Activated CD4-positive, alpha-beta memory T cell treated with anti-CD3 and anti-CD28 coated beads, Interleukin-2, amount 10 ng/mL, durations not matched to agents 7 days and 5 days (primary cell): ENCODE measurements at regions not wholly inside any gene's neighbourhood (a gene's known extent, or its start where the extent isn't known, plus 50 kb on each side); places are given as distances from the start of the nearest gene placed in this dataset.
"Not testable (repeated sequence)": the region's sequence is repeated elsewhere in the genome, so short reads cannot be mapped to it uniquely, and the experiment has no call there.

Experiments
- CTCF ChIA-PET: fragments of 350-600 bp; sonication (Branson Sonifier 250); formaldehyde crosslinking; loops from one replicate; lab custom pipeline; 2021; ENCODE audit warnings: antibody characterized with exemption, inconsistent platforms; lab: Charles Lee
- POLR2A ChIA-PET: fragments of 350-600 bp; sonication (Branson Sonifier 250); formaldehyde crosslinking; loops from one replicate; lab custom pipeline; 2021; ENCODE audit warnings: antibody characterized with exemption; lab: Charles Lee
- DNase-seq: peaks from one replicate; pipeline ENCODE4 v3.0.0-alpha.2; 2020
- H3K27ac Mint-ChIP-seq: one replicate; pipeline ENCODE4 v1.8.0; 2021; ENCODE audit warnings: mild to moderate bottlenecking, mixed read lengths
- H3K27me3 Mint-ChIP-seq: one replicate; pipeline ENCODE4 v1.8.0; 2021; ENCODE audit warnings: mixed read lengths
- H3K36me3 Mint-ChIP-seq: one replicate; pipeline ENCODE4 v1.8.0; 2021; ENCODE audit warnings: low read depth, mixed read lengths
- H3K4me1 Mint-ChIP-seq: one replicate; pipeline ENCODE4 v1.8.0; 2021; ENCODE audit warnings: mixed read lengths
- H3K4me3 Mint-ChIP-seq: one replicate; pipeline ENCODE4 v1.8.0; 2021; ENCODE audit warnings: mild to moderate bottlenecking, mixed read lengths
- H3K9me3 Mint-ChIP-seq: one replicate; pipeline ENCODE4 v1.8.0; 2021; ENCODE audit warnings: mixed read lengths

GRCh38 chr5:174549254-174549653 lies 175.1 kb upstream of the MSX2 start:
- CTCF ChIA-PET, result no interaction called here

GRCh38 chr5:174550026-174550425 lies 174.4 kb upstream of the MSX2 start:
- Mint-ChIP-seq H3K4me1 (no peaks in the 10 kb centered on the region), H3K27ac (no peak overlapping the region), H3K36me3 (no peaks in the 10 kb centered on the region), H3K9me3 (no peaks in the 10 kb centered on the region), H3K4me3 (no peak overlapping the region), H3K27me3 (no peaks in the 10 kb centered on the region)
- POLR2A ChIA-PET, result no interaction called here
- CTCF ChIA-PET, result no interaction called here
- DNase-seq, result no peak

More at GRCh38 chr5:174549254-174549653, 175.1 kb upstream of the MSX2 start:
- Mint-ChIP-seq H3K27ac (no peak overlapping the region), H3K4me3 (no peak overlapping the region), H3K27me3 (no peaks in the 10 kb centered on the region), H3K4me1 (no peaks in the 10 kb centered on the region), H3K9me3 (no peaks in the 10 kb centered on the region), H3K36me3 (no peaks in the 10 kb centered on the region)
- no peak for DNase-seq
- POLR2A ChIA-PET, result no interaction called here

GRCh38 chr5:174552428-174552827 lies 172.0 kb upstream of the MSX2 start:
- no peaks in the 10 kb centered on the region for H3K36me3 Mint-ChIP-seq
- no peaks in the 10 kb centered on the region for H3K27me3 Mint-ChIP-seq
- no peaks in the 10 kb centered on the region for H3K4me1 Mint-ChIP-seq
- ChIA-PET POLR2A (interaction anchor here (0.6 kb wide), 1 partner anchor 93 kb away, joined by 3 read pairs; no protein-coding TSS in a partner anchor), CTCF (no interaction called here)
- no peak for DNase-seq
- no peaks in the 10 kb centered on the region for H3K9me3 Mint-ChIP-seq
- H3K4me3 Mint-ChIP-seq, result no peak overlapping the region
- no peak overlapping the region for H3K27ac Mint-ChIP-seq

GRCh38 chr5:174553556-174553955 lies 170.8 kb upstream of the MSX2 start:
- H3K27ac Mint-ChIP-seq, result no peak overlapping the region
- ChIA-PET POLR2A (no interaction called here), CTCF (no interaction called here)
- H3K27me3 Mint-ChIP-seq, result no peaks in the 10 kb centered on the region
- no peak for DNase-seq
- H3K36me3 Mint-ChIP-seq, result no peaks in the 10 kb centered on the region
- H3K4me1 Mint-ChIP-seq, result no peaks in the 10 kb centered on the region
- H3K9me3 Mint-ChIP-seq, result no peaks in the 10 kb centered on the region
- H3K4me3 Mint-ChIP-seq, result no peak overlapping the region

DNA sequence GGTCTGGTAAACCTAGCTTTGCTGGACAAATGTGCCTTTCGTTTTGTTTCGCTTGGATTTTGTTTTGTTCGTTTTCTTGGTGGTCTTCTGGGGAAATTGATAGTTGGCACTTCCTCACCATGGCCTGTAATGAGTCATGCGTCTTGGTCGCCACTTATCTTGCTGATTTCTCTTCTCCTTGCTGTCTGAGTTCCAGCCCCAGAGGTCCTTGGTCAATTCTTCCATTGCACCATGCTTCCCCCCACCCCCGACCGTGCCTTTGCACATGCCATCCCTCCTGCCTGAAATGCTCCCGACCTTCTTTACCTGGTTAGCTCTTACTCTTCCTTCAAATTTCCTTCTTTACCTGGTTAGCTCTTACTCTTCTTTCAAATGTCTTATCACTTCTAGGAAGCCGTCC lies 168.7 kb upstream of the MSX2 start:
- no peaks in the 10 kb centered on the region for H3K4me1 Mint-ChIP-seq
- H3K36me3 Mint-ChIP-seq, result no peaks in the 10 kb centered on the region
- CTCF ChIA-PET, result no interaction called here
- H3K9me3 Mint-ChIP-seq, result no peaks in the 10 kb centered on the region
- DNase-seq, result no peak
- H3K4me3 Mint-ChIP-seq, result no peak overlapping the region
- H3K27ac Mint-ChIP-seq, result no peak overlapping the region
- H3K27me3 Mint-ChIP-seq, result no peaks in the 10 kb centered on the region
- POLR2A ChIA-PET, result no interaction called here

- Mint-ChIP-seq H3K27me3 (no peaks in the 10 kb centered on the region), H3K9me3 (no peaks in the 10 kb centered on the region), H3K36me3 (no peaks in the 10 kb centered on the region), H3K4me3 (no peak overlapping the region), H3K27ac (no peak overlapping the region), H3K4me1 (no peaks in the 10 kb centered on the region)
- ChIA-PET POLR2A (interaction anchor here (0.6 kb wide), 1 partner anchor 200 kb away, joined by 3 read pairs; no protein-coding TSS in a partner anchor), CTCF (no interaction called here)
- DNase-seq, result no peak
These were observed 167.6 kb upstream of the MSX2 start for GRCh38 chr5:174556756-174557155.

DNA sequence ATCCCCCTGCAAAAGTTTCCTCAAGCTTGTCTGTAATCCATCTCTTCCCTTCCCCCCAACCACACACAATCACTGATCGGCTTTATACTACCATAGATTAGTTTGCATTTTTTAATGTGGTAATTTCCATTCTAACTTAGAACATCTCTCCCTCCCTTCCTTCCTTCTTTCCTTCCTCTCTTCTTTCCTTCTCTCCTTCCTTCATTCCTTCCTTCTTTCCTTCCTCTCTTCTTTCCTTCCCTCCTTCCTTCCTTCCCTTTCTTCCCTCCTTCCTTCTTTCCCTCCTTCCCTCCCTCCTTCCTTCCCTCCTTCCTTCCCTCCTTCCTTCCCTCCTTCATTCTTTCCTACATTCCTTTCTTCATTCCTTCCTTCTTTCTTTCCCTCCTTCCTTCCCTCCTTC lies 166.2 kb upstream of the MSX2 start:
- Mint-ChIP-seq H3K27me3 (no peaks in the 10 kb centered on the region), H3K9me3 (no peaks in the 10 kb centered on the region), H3K4me1 (no peaks in the 10 kb centered on the region), H3K4me3 (no peak overlapping the region), H3K36me3 (no peaks in the 10 kb centered on the region), H3K27ac (no peak overlapping the region)
- POLR2A ChIA-PET, result no interaction called here
- CTCF ChIA-PET, result no interaction called here
- DNase-seq, result no peak

DNA sequence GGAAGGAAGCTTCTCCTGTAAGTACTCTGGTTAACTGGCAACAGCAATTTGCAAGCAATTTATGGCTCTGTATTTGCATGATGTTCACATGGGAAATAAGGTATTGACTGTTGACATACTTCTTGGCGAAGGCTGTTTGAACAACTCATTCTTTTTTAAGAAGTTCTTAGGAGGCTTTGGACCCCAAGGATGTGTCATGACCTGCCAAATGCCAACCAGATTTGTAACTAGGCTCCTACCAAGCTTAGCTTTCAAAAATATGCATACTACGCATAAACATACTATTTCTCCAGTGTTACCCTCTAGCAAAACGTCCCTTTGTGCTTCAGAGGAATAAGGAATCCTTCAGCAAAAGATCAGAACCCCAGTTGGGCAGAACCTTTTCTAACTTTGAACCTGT lies 165.2 kb upstream of the MSX2 start:
- DNase-seq, result no peak
- no peaks in the 10 kb centered on the region for H3K9me3 Mint-ChIP-seq
- CTCF ChIA-PET, result no interaction called here
- H3K36me3 Mint-ChIP-seq, result no peaks in the 10 kb centered on the region
- no peak overlapping the region for H3K4me3 Mint-ChIP-seq
- peaks cover 2% of the 10 kb centered on the region for H3K27me3 Mint-ChIP-seq
- no peaks in the 10 kb centered on the region for H3K4me1 Mint-ChIP-seq
- no peak overlapping the region for H3K27ac Mint-ChIP-seq
- POLR2A ChIA-PET, result no interaction called here

DNA sequence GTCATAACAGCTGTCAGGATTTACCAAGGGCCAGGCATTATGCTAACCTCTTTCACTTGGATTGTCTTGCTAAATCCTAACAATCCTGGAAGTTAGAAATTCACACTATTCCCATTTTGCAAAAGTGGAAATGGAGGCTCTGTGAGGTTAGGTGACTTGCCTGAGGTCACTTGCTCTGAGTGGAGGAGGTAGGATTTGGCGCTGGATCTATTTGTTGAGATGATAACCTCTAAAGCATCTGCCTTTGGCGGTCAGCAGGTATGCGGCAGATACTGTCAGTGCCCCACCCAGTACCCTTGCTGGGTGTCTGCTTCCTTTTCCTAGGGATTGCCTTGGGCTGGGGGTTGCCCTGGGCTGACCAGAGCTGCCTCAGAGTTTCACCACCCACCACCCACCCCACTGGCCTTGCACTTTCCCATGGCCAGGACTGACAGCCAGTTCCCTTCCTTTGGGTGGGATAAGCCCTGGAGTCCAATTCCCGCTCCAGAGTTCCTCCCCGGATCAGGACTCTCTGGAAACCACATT lies 164.8 kb upstream of the MSX2 start:
- Mint-ChIP-seq H3K27ac (no peak overlapping the region), H3K4me3 (no peak overlapping the region), H3K36me3 (no peaks in the 10 kb centered on the region), H3K27me3 (peaks cover 2% of the 10 kb centered on the region), H3K4me1 (no peaks in the 10 kb centered on the region), H3K9me3 (no peaks in the 10 kb centered on the region)
- CTCF ChIA-PET, result no interaction called here
- POLR2A ChIA-PET, result no interaction called here
- DNase-seq, result no peak

DNA sequence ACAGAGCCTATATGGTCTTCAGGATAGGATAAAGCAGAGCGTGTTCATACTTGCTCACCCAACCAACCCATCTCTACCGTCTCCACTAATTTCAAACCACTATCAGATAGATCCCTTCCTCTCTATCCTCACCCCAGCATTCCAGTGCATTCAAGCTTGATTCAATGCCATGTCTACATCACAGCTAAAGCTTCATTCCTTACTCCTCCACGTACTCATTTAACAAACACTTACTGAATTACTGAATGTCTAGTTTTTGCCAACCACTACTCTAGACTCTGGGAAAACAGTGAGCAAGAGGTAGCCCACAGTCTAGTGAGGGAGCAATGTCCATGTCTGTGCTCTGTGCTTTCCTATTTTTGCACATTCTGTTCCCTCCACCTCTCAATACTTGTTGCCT lies 163.5 kb upstream of the MSX2 start:
- DNase-seq, result no peak
- Mint-ChIP-seq H3K9me3 (no peaks in the 10 kb centered on the region), H3K4me3 (no peak overlapping the region), H3K27ac (no peak overlapping the region), H3K27me3 (peaks cover 2% of the 10 kb centered on the region), H3K36me3 (no peaks in the 10 kb centered on the region), H3K4me1 (no peaks in the 10 kb centered on the region)
- CTCF ChIA-PET, result no interaction called here
- POLR2A ChIA-PET, result no interaction called here

GRCh38 chr5:174563040-174563439 lies 161.3 kb upstream of the MSX2 start:
- POLR2A ChIA-PET, H3K27ac Mint-ChIP-seq: not testable (repeated sequence)

GRCh38 chr5:174563899-174564298 lies 160.5 kb upstream of the MSX2 start:
- Mint-ChIP-seq H3K9me3 (no peaks in the 10 kb centered on the region), H3K4me1 (no peaks in the 10 kb centered on the region), H3K4me3 (no peak overlapping the region), H3K27ac (no peak overlapping the region), H3K36me3 (no peaks in the 10 kb centered on the region), H3K27me3 (peaks cover 2% of the 10 kb centered on the region)
- DNase-seq, result no peak
- ChIA-PET CTCF (no interaction called here), POLR2A (no interaction called here)

More at GRCh38 chr5:174563040-174563439, 161.3 kb upstream of the MSX2 start:
- CTCF ChIA-PET, result interaction anchor here (0.6 kb wide), 1 partner anchor 313 kb away, joined by 3 read pairs; no protein-coding TSS in a partner anchor
- DNase-seq, H3K4me1 Mint-ChIP-seq, H3K9me3 Mint-ChIP-seq, H3K36me3 Mint-ChIP-seq, H3K27me3 Mint-ChIP-seq, H3K4me3 Mint-ChIP-seq: not testable (repeated sequence)

GRCh38 chr5:174567506-174568141 lies 156.8 kb upstream of the MSX2 start:
- DNase-seq, result no peak
- POLR2A ChIA-PET, result no interaction called here
- no peak overlapping the region for H3K4me3 Mint-ChIP-seq
- H3K36me3 Mint-ChIP-seq, result no peaks in the 10 kb centered on the region
- H3K4me1 Mint-ChIP-seq, result no peaks in the 10 kb centered on the region
- peaks cover 2% of the 10 kb centered on the region for H3K27me3 Mint-ChIP-seq
- no peak overlapping the region for H3K27ac Mint-ChIP-seq
- CTCF ChIA-PET, result no interaction called here
- no peaks in the 10 kb centered on the region for H3K9me3 Mint-ChIP-seq

DNA sequence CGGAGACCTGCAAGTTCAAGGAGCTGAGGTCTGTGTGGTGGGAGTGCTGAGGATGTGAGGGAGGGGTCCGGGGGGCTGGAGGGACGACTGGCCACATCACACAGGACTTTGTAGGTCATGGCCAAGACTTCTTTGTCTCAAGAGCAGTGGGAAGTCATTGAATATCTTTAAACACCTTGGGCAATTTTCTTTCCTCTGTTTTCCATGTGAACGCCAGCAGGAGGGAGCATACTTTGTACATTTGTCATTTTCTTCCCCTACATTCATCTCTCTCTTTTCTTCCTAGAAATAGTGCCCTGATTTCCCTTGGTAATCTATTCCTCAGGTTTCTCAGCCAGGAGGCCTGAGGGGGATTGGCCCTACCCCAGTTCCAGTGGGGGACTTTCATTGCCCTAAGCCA lies 153.7 kb upstream of the MSX2 start:
- no peak overlapping the region for H3K27ac Mint-ChIP-seq
- H3K9me3 Mint-ChIP-seq, result no peaks in the 10 kb centered on the region
- no peaks in the 10 kb centered on the region for H3K36me3 Mint-ChIP-seq
- no peaks in the 10 kb centered on the region for H3K4me1 Mint-ChIP-seq
- ChIA-PET POLR2A (no interaction called here), CTCF (no interaction called here)
- no peak for DNase-seq
- H3K4me3 Mint-ChIP-seq, result no peak overlapping the region
- H3K27me3 Mint-ChIP-seq, result peaks cover 2% of the 10 kb centered on the region
